ENCODE measurements at regions not wholly inside any gene's neighbourhood (a gene's known extent, or its start where the extent isn't known, plus 50 kb on each side); places are given as distances from the start of the nearest gene placed in this dataset.

- TF ChIP-seq ZNF274 (IDR thresholded peaks at IDR 0.05; ENCODE audit: low read depth, low read length) (no peak), SUZ12 (IDR thresholded peaks at IDR 0.05; ENCODE audit: extremely low read depth, insufficient read depth, insufficient read length) (no peak), YY1 (IDR thresholded peaks at IDR 0.05; ENCODE audit: insufficient read depth, insufficient read length) (no peak)
These were observed 96.5 kb upstream of the ATP1A1 start for GRCh38 chr1:116276532-116276931.

All from NT2/D1 (cell line).